Mesodermal cell (in vitro differentiated cells): ENCODE measurements at regions not wholly inside any gene's neighbourhood (a gene's known extent, or its start where the extent isn't known, plus 50 kb on each side); places are given as distances from the start of the nearest gene placed in this dataset.

ENCODE experiments used
- H3K27ac ChIP-seq: 2 replicates; pipeline ENCODE4 v1.7.0; 2013; ENCODE audit warnings: mild to moderate bottlenecking, low read depth, low read length, moderate library complexity; ENCODE audit not compliant: severe bottlenecking
- H3K36me3 ChIP-seq: 2 replicates; pipeline ENCODE4 v1.7.1; 2013; ENCODE audit warnings: mild to moderate bottlenecking, low read length, moderate library complexity; ENCODE audit not compliant: control insufficient read depth, insufficient read depth
- H3K4me1 ChIP-seq: one replicate; pipeline ENCODE4 v1.7.1; 2013; ENCODE audit warnings: mild to moderate bottlenecking, low read length; ENCODE audit not compliant: insufficient read depth, control insufficient read depth, poor library complexity, severe bottlenecking
- H3K4me3 ChIP-seq: 2 replicates; pipeline ENCODE4 v1.7.0; 2013; ENCODE audit warnings: low read length, control low read depth, mild to moderate bottlenecking; ENCODE audit not compliant: insufficient read depth, poor library complexity, severe bottlenecking; ENCODE audit errors: extremely low read depth
- H3K9me3 ChIP-seq: 2 replicates; pipeline ENCODE4 v1.7.1; 2013; ENCODE audit warnings: mild to moderate bottlenecking, low read length, moderate library complexity; ENCODE audit not compliant: control insufficient read depth
- WGBS, 2 experiments: methylation state at CpG; one replicate each; pipeline ENCODE4 v1.1.5; 2013; ENCODE audit warnings: missing lambda C conversion rate in 2 of 2; ENCODE audit not compliant: insufficient coverage in 2 of 2; 5-methylcytosine and 5-hydroxymethylcytosine counted together

GRCh38 chr5:164747371-164747770, 1242.0 kb downstream of the MAT2B start:
- H3K4me1 ChIP-seq: no peaks in the 10 kb centered on the region
- H3K9me3 ChIP-seq: no peaks in the 10 kb centered on the region

GRCh38 chr5:164748861-164749260, 1243.4 kb downstream of the MAT2B start:
- H3K36me3 ChIP-seq: no peaks in the 10 kb centered on the region
- H3K4me1 ChIP-seq: no peaks in the 10 kb centered on the region
- H3K27ac ChIP-seq: no peak overlapping the region
- H3K4me3 ChIP-seq: no peak overlapping the region
- no peaks in the 10 kb centered on the region for H3K9me3 ChIP-seq

More at GRCh38 chr5:164747371-164747770, 1242.0 kb downstream of the MAT2B start:
- Histone ChIP-seq H3K4me3 (no peak overlapping the region), H3K27ac (no peak overlapping the region), H3K36me3 (no peaks in the 10 kb centered on the region)
- WGBS, 2 experiments: 83 to 100% methylated on average over 1 of the region's 1 CpG

DNA sequence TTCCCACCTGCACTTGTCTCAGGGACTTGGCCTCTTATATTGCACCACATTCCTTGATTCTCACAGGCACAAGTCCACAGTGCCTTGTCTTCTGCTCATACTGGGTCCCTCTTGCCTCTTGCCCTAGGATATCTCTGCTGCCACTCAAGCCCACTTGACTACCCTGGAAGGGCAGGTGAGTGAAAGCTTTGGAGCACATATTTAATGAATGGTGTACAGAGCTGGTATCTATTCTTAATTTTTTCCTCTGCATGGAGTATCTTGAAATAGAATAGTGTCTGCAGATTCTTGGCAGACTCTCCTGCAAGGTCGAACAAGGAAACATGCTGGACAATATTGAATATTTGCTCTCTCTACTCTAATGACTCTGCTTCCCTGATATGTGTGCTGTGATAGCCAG, 1248.0 kb downstream of the MAT2B start:
- WGBS, 2 experiments: 100% methylated on average over 1 of the region's 1 CpG

DNA sequence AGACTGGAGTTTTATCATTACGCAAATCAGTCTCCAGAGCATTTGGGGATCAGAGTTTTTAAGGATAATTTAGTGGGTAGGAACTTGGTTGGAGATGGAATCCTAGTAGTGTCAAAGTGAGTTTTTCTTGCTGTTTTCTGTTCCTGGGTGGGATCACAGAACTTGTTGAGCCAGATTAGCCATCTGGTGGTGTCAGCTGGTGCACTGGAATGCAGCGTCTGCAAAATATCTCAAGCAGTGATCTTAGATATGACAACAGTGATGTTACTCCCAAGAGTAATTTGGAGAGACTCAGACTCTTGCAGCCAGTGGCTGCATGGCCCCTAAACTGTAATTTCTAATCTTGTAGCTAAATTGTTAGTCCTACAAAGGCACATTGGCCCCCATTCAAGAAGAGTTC, 1257.8 kb downstream of the MAT2B start:
- H3K9me3 ChIP-seq: no peaks in the 10 kb centered on the region
- 83 to 86% methylated on average over 2 of the region's 2 CpGs for WGBS, 2 experiments
- H3K36me3 ChIP-seq: no peaks in the 10 kb centered on the region
- H3K27ac ChIP-seq: no peak overlapping the region
- no peaks in the 10 kb centered on the region for H3K4me1 ChIP-seq
- H3K4me3 ChIP-seq: no peak overlapping the region

More for the DNA sequence above, 1248.0 kb downstream of the MAT2B start:
- H3K27ac ChIP-seq: no peak overlapping the region
- no peaks in the 10 kb centered on the region for H3K4me1 ChIP-seq
- no peaks in the 10 kb centered on the region for H3K9me3 ChIP-seq
- H3K4me3 ChIP-seq: no peak overlapping the region
- no peaks in the 10 kb centered on the region for H3K36me3 ChIP-seq

- Histone ChIP-seq H3K4me1 (no peaks in the 10 kb centered on the region), H3K9me3 (no peaks in the 10 kb centered on the region), H3K4me3 (no peak overlapping the region), H3K36me3 (no peaks in the 10 kb centered on the region), H3K27ac (no peak overlapping the region)
- WGBS, 2 experiments: 83 to 85% methylated on average over 2 of the region's 3 CpGs
Observed at GRCh38 chr5:164772122-164772521, 1266.7 kb downstream of the MAT2B start.

GRCh38 chr5:164784230-164784629, 1278.8 kb downstream of the MAT2B start:
- WGBS, 2 experiments: no CpG with 5 or more reads among the region's 3 CpGs
- no peaks in the 10 kb centered on the region for H3K36me3 ChIP-seq
- H3K27ac ChIP-seq: no peak overlapping the region
- no peaks in the 10 kb centered on the region for H3K4me1 ChIP-seq
- H3K4me3 ChIP-seq: no peak overlapping the region
- H3K9me3 ChIP-seq: no peaks in the 10 kb centered on the region

GRCh38 chr5:164798110-164798509, 1292.7 kb downstream of the MAT2B start:
- Histone ChIP-seq H3K4me3 (no peak overlapping the region), H3K9me3 (peaks cover 13% of the 10 kb centered on the region), H3K36me3 (no peaks in the 10 kb centered on the region), H3K4me1 (no peaks in the 10 kb centered on the region), H3K27ac (no peak overlapping the region)
- 50 to 83% methylated on average over 1 to 2 of the region's 3 CpGs for WGBS, 2 experiments

DNA sequence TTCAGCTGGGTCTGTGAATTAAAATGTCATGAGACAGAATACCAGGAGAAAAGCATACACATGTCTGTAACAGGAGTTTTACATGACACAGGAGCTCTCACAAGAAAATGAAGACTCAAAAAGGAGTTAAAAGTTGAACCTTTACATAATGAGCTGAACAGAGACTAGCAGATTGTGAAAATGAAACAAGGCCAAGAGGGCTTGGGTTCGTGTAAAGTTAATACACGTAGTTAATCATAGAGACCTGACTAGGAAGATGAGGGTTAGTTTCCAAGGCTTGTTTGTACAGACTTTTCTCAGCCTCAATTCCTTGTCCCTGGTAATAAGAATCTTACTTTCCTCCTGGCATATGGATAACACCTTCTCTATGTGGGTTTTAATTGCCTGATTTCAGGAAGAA, 1294.0 kb downstream of the MAT2B start:
- Histone ChIP-seq H3K36me3 (no peaks in the 10 kb centered on the region), H3K4me3 (no peak overlapping the region), H3K9me3 (peaks cover 13% of the 10 kb centered on the region), H3K27ac (no peak overlapping the region), H3K4me1 (no peaks in the 10 kb centered on the region)
- 83 to 86% methylated on average over 1 of the region's 2 CpGs for WGBS, 2 experiments

- H3K4me1 ChIP-seq: no peaks in the 10 kb centered on the region
- no CpG with 5 or more reads among the region's 4 CpGs for WGBS, 2 experiments
- H3K9me3 ChIP-seq: peaks cover 13% of the 10 kb centered on the region
- no peaks in the 10 kb centered on the region for H3K36me3 ChIP-seq
- no peak overlapping the region for H3K27ac ChIP-seq
- H3K4me3 ChIP-seq: no peak overlapping the region
Observed at GRCh38 chr5:164801910-164802309, 1296.5 kb downstream of the MAT2B start.

DNA sequence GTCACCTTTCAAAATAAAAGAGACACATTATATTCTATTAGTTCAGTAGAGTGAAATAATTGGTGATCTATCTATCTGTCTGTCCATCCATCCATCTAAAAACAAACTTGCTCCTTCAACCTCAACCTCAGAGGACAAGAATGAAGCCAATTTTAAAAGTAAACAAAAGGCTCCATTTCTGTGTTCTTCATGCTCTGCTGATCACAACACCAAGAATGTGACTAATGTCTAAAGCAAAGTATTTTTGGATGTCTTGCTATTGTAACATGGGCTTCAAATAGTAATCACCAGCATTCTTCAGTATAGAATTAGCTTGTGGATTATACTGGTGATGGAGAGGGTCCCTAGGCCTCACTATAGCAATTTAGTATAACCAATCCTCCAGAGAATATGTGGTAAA, 1304.4 kb downstream of the MAT2B start:
- H3K27ac ChIP-seq: no peak overlapping the region
- no peaks in the 10 kb centered on the region for H3K9me3 ChIP-seq
- H3K4me1 ChIP-seq: no peaks in the 10 kb centered on the region
- H3K36me3 ChIP-seq: no peaks in the 10 kb centered on the region
- H3K4me3 ChIP-seq: no peak overlapping the region

DNA sequence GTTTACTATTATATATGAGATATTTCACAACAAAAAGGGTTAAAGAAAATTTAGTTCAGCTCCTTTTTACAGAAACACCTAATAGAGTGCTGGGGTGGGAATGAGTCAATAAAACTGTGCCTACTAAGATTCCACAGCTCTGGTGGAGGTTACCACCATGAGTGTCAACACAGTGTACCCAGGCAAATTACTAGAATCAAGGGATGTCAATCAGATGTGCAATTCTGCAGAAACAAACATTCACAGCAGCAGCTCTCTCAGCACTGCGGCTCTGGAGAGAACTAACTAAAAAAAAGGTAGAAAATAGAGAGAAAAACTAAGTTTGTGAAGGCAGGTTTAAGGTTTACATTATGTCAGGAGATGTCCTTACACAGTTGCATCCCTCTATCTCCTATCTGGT, 1313.0 kb downstream of the MAT2B start:
- Histone ChIP-seq H3K4me1 (no peaks in the 10 kb centered on the region), H3K27ac (no peak overlapping the region), H3K4me3 (no peak overlapping the region), H3K36me3 (no peaks in the 10 kb centered on the region), H3K9me3 (no peaks in the 10 kb centered on the region)
- WGBS, 2 experiments: no CpG with 5 or more reads among the region's 1 CpG

DNA sequence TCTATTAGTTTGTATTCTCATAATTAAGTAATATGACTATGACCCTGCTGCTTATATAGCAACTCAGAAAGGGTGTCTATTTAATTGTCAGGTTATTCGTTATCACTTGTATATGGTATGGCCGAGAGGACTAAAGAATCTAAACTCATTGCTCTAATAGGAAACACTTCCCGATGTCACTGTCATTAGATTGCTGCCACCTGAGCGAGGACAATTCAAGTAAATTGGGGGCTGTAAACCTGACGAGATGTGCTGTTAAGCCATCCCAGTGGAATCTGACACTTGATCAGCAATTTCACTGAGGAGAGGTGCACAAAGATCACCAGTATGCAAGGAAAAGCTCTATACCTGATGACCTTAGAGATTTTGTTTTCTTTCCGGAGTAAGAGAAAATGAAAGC, 1319.3 kb downstream of the MAT2B start:
- H3K4me1 ChIP-seq: no peaks in the 10 kb centered on the region
- no peak overlapping the region for H3K4me3 ChIP-seq
- no peaks in the 10 kb centered on the region for H3K9me3 ChIP-seq
- H3K36me3 ChIP-seq: no peaks in the 10 kb centered on the region
- H3K27ac ChIP-seq: no peak overlapping the region
- WGBS, 2 experiments: 69 to 81% methylated on average over 5 of the region's 6 CpGs
